ENCODE measurements at regions not wholly inside any gene's neighbourhood (a gene's known extent, or its start where the extent isn't known, plus 50 kb on each side); places are given as distances from the start of the nearest gene placed in this dataset.

GRCh38 chr7:25583621-25584020 is 355.3 kb upstream of the NPVF start:
- no peaks in the 10 kb centered on the region for H3K4me1 Mint-ChIP-seq (ENCODE audit: low read depth)
- H3K4me3 Mint-ChIP-seq = no peak overlapping the region
- ATAC-seq (ENCODE audit: poor library complexity) (no peak), DNase-seq (no peak)
- H3K4me1 ChIP-seq (ENCODE audit: insufficient read depth, low read length) = no peaks in the 10 kb centered on the region
- H3K9me3 ChIP-seq (ENCODE audit: control insufficient read depth in 1 of 2, insufficient read depth in 1 of 2, low read length in 2 of 2) = no peaks in the 10 kb centered on the region
- CTCF ChIA-PET = no interaction called here
- H3K9me3 Mint-ChIP-seq = no peaks in the 10 kb centered on the region
- no peaks in the 10 kb centered on the region for H3K36me3 Mint-ChIP-seq (ENCODE audit: low read depth)
- intact Hi-C loops (cut with DNase I, micrococcal nuclease) = no loop called here
- POLR2A ChIA-PET = no interaction called here
- TF ChIP-seq CTCF (IDR thresholded peaks at IDR 0.05) = no peak
- H3K27me3 Mint-ChIP-seq = peaks cover 21% of the 10 kb centered on the region
- H3K36me3 ChIP-seq (ENCODE audit: insufficient read depth, low read length) = no peaks in the 10 kb centered on the region
- H3K27me3 ChIP-seq (ENCODE audit: control insufficient read depth in 1 of 2, insufficient read depth in 2 of 2, low read length in 2 of 2) = peaks cover 0 to 11% of the 10 kb centered on the region in 2 experiments
- H3K27ac Mint-ChIP-seq = no peak overlapping the region
- H3K27ac ChIP-seq (ENCODE audit: low read depth in 1 of 2, low read length in 2 of 2) = no peak overlapping the region
- H3K4me3 ChIP-seq (ENCODE audit: low read length) = no peak overlapping the region

GRCh38 chr7:25584112-25584938 is 356.0 kb upstream of the NPVF start:
- CTCF ChIA-PET = no interaction called here
- ATAC-seq (ENCODE audit: poor library complexity) (no peak), DNase-seq (no peak)
- Histone ChIP-seq H3K4me1 (ENCODE audit: insufficient read depth, low read length) (no peaks in the 10 kb centered on the region), H3K4me3 (ENCODE audit: low read length) (no peak overlapping the region), H3K9me3 (ENCODE audit: control insufficient read depth in 1 of 2, insufficient read depth in 1 of 2, low read length in 2 of 2) (no peaks in the 10 kb centered on the region), H3K27ac (ENCODE audit: low read depth in 1 of 2, low read length in 2 of 2) (no peak overlapping the region), H3K36me3 (ENCODE audit: insufficient read depth, low read length) (no peaks in the 10 kb centered on the region), H3K27me3 (ENCODE audit: control insufficient read depth in 1 of 2, insufficient read depth in 2 of 2, low read length in 2 of 2) (peaks cover 0 to 11% of the 10 kb centered on the region in 2 experiments)
- intact Hi-C loops (cut with DNase I, micrococcal nuclease) = no loop called here
- Mint-ChIP-seq H3K36me3 (ENCODE audit: low read depth) (no peaks in the 10 kb centered on the region), H3K27me3 (peaks cover 21% of the 10 kb centered on the region), H3K4me3 (no peak overlapping the region), H3K9me3 (no peaks in the 10 kb centered on the region), H3K4me1 (ENCODE audit: low read depth) (no peaks in the 10 kb centered on the region), H3K27ac (no peak overlapping the region)
- POLR2A ChIA-PET = no interaction called here
- TF ChIP-seq CTCF (IDR thresholded peaks at IDR 0.05) = no peak

- intact Hi-C loops (cut with DNase I, micrococcal nuclease) = no loop called here
- ChIA-PET CTCF (interaction anchor here (1.3 kb wide), 1 partner anchor 10 kb away, joined by 3 read pairs; no protein-coding TSS in a partner anchor), POLR2A (no interaction called here)
- H3K9me3 Mint-ChIP-seq = no peaks in the 10 kb centered on the region
- no peak overlapping the region for H3K4me3 ChIP-seq (ENCODE audit: low read length)
- H3K4me1 ChIP-seq (ENCODE audit: insufficient read depth, low read length) = no peaks in the 10 kb centered on the region
- H3K27ac Mint-ChIP-seq = no peak overlapping the region
- no peak for ATAC-seq (ENCODE audit: poor library complexity)
- peaks cover 0 to 5% of the 10 kb centered on the region in 2 experiments for H3K27me3 ChIP-seq (ENCODE audit: control insufficient read depth in 1 of 2, insufficient read depth in 2 of 2, low read length in 2 of 2)
- no peaks in the 10 kb centered on the region for H3K4me1 Mint-ChIP-seq (ENCODE audit: low read depth)
- no peaks in the 10 kb centered on the region for H3K36me3 ChIP-seq (ENCODE audit: insufficient read depth, low read length)
- DNase-seq = no peak
- no peak overlapping the region for H3K4me3 Mint-ChIP-seq
- no peak for TF ChIP-seq CTCF (IDR thresholded peaks at IDR 0.05)
- peaks cover 21% of the 10 kb centered on the region for H3K27me3 Mint-ChIP-seq
- no peak overlapping the region for H3K27ac ChIP-seq (ENCODE audit: low read depth in 1 of 2, low read length in 2 of 2)
- H3K36me3 Mint-ChIP-seq (ENCODE audit: low read depth) = no peaks in the 10 kb centered on the region
- no peaks in the 10 kb centered on the region for H3K9me3 ChIP-seq (ENCODE audit: control insufficient read depth in 1 of 2, insufficient read depth in 1 of 2, low read length in 2 of 2)
These were observed 358.2 kb upstream of the NPVF start for GRCh38 chr7:25586513-25586912.
